ENCODE measurements at regions not wholly inside any gene's neighbourhood (a gene's known extent, or its start where the extent isn't known, plus 50 kb on each side); places are given as distances from the start of the nearest gene placed in this dataset.

DNA sequence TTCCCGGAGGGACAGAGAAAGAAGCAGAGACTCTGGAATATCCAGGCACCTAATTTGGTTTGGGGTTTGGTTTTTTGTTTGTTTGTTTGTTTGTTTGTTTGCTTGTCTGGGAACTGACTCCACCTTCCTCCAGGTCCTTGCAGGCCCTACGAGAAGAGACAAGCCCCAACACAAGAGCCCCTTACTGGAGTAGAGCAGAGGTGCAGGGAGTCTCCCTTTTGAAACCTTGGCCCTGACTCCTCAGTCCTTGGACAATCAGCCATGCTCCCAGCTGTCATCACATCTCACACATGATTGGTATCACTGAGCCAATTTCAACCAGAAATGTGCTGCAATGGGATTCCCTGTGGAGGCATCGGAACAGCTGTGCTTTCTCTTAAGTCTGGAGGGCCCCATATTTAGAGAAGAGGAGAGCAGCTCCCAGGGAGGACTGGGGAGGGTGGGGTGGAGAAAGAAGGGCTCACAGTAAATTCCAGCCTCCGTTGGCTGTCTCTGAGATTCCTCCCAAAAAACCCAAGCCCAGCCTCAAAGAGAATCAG, 279.9 kb upstream of the NCKAP5 start (continued):
- TF ChIP-seq CHD7 (IDR thresholded peaks at IDR 0.05; ENCODE audit: insufficient replicate concordance, low read length) (no peak), GABPA (IDR thresholded peaks at IDR 0.05; ENCODE audit: borderline replicate concordance, insufficient read depth, low read length) (no peak), JUN (IDR thresholded peaks at IDR 0.05; ENCODE audit: low read depth, low read length) (no peak), TCF12 (IDR thresholded peaks at IDR 0.05; ENCODE audit: low read depth, low read length) (no peak), NANOG (IDR thresholded peaks at IDR 0.05; ENCODE audit: insufficient read depth, low read depth, low read length, poor library complexity, severe bottlenecking) (no peak), RFX5 (IDR thresholded peaks at IDR 0.05; ENCODE audit: borderline replicate concordance, low read depth, low read length) (no peak), ATF3 (IDR thresholded peaks at IDR 0.05; ENCODE audit: insufficient read depth, low read depth, low read length) (no peak)
- TF ChIP-seq, protein P1, sequence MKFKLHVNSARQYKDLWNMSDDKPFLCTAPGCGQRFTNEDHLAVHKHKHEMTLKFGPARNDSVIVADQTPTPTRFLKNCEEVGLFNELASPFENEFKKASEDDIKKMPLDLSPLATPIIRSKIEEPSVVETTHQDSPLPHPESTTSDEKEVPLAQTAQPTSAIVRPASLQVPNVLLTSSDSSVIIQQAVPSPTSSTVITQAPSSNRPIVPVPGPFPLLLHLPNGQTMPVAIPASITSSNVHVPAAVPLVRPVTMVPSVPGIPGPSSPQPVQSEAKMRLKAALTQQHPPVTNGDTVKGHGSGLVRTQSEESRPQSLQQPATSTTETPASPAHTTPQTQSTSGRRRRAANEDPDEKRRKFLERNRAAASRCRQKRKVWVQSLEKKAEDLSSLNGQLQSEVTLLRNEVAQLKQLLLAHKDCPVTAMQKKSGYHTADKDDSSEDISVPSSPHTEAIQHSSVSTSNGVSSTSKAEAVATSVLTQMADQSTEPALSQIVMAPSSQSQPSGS (IDR thresholded peaks at IDR 0.05; ENCODE audit: low read length) = no peak

Measured in H1 (cell line).